Neural progenitor cell (in vitro differentiated cells): ENCODE measurements at regions not wholly inside any gene's neighbourhood (a gene's known extent, or its start where the extent isn't known, plus 50 kb on each side); places are given as distances from the start of the nearest gene placed in this dataset.

Source experiments
- DNase-seq: peaks from one replicate; pipeline ENCODE4 v3.0.0-alpha.2; 2016; ENCODE audit warnings: low spot score
- H2AFZ ChIP-seq: fragments of 200-600 bp; sonication (generic); replicated peaks from 2 replicates; pipeline ENCODE4 v1.6.1; 2016; ENCODE audit warnings: antibody characterized with exemption
- H3F3A ChIP-seq: fragments of 200-600 bp; sonication (generic); 2 replicates; pipeline ENCODE4 v1.6.1; 2016; ENCODE audit warnings: antibody characterized with exemption, low read depth
- H3K27ac ChIP-seq: fragments of 200-600 bp; sonication (generic); 2 replicates; pipeline ENCODE4 v1.5.1; 2016; ENCODE audit warnings: mild to moderate bottlenecking
- H3K27me3 ChIP-seq: fragments of 200-600 bp; sonication (generic); 2 replicates; pipeline ENCODE4 v1.6.1; 2016; ENCODE audit warnings: mild to moderate bottlenecking, moderate library complexity
- H3K36me3 ChIP-seq: fragments of 200-600 bp; sonication (generic); 2 replicates; pipeline ENCODE4 v1.5.1; 2016
- H3K4me1 ChIP-seq: fragments of 200-600 bp; sonication (generic); 2 replicates; pipeline ENCODE4 v1.6.1; 2016; ENCODE audit warnings: mixed run types
- H3K4me2 ChIP-seq: fragments of 200-600 bp; sonication (generic); 2 replicates; pipeline ENCODE4 v1.6.1; 2016
- H3K4me3 ChIP-seq: fragments of 200-600 bp; sonication (generic); 2 replicates; pipeline ENCODE4 v1.5.1; 2016
- H3K79me2 ChIP-seq: fragments of 200-600 bp; sonication (generic); 2 replicates; pipeline ENCODE4 v1.6.1; 2016; ENCODE audit warnings: low read depth
- H3K9ac ChIP-seq: fragments of 200-600 bp; sonication (generic); 2 replicates; pipeline ENCODE4 v1.6.1; 2016
- H3K9me3 ChIP-seq: fragments of 200-600 bp; sonication (generic); 2 replicates; pipeline ENCODE4 v1.5.1; 2016; ENCODE audit warnings: low read depth
- H4K20me1 ChIP-seq: fragments of 200-600 bp; sonication (generic); 2 replicates; pipeline ENCODE4 v1.6.1; 2016; ENCODE audit warnings: low read depth
- H3K27ac Mint-ChIP-seq: 3 replicates; pipeline ENCODE4 v1.8.0; 2021; ENCODE audit warnings: mixed read lengths
- H3K27me3 Mint-ChIP-seq: 2 replicates; pipeline ENCODE4 v1.8.0; 2022; ENCODE audit warnings: low read depth, mild to moderate bottlenecking, inconsistent platforms, moderate library complexity, mixed read lengths; ENCODE audit not compliant: insufficient read depth
- H3K36me3 Mint-ChIP-seq: 3 replicates; pipeline ENCODE4 v1.8.0; 2021; ENCODE audit warnings: mixed read lengths
- H3K4me1 Mint-ChIP-seq: 3 replicates; pipeline ENCODE4 v1.8.0; 2021; ENCODE audit warnings: mixed read lengths
- H3K4me3 Mint-ChIP-seq: 3 replicates; pipeline ENCODE4 v1.8.0; 2021; ENCODE audit warnings: mild to moderate bottlenecking, moderate library complexity, mixed read lengths
- H3K9me3 Mint-ChIP-seq: 3 replicates; pipeline ENCODE4 v1.8.0; 2020; ENCODE audit warnings: mixed read lengths
- EZH2 ChIP-seq: fragments of 200-600 bp; sonication (generic); IDR thresholded peaks from 2 replicates; pipeline ENCODE4 v1.6.1; 2017; ENCODE audit warnings: antibody characterized with exemption, mild to moderate bottlenecking, moderate library complexity
- EZH2phosphoT487 ChIP-seq: fragments of 200-600 bp; sonication (generic); IDR thresholded peaks from 2 replicates; pipeline ENCODE4 v1.6.1; 2017; ENCODE audit warnings: antibody characterized with exemption
- TF ChIP-seq, protein P1 (sequence below): fragments of 200-600 bp; sonication (generic); IDR thresholded peaks from 2 replicates; pipeline ENCODE4 v1.5.1; 2017; ENCODE audit warnings: antibody characterized with exemption, mild to moderate bottlenecking

- no peaks in the 10 kb centered on the region for H4K20me1 ChIP-seq
- no peak overlapping the region for H3K27ac ChIP-seq
- H3K27ac Mint-ChIP-seq: no peak overlapping the region
- H3K27me3 ChIP-seq: no peaks in the 10 kb centered on the region
- H3K4me1 ChIP-seq: no peaks in the 10 kb centered on the region
- H3K4me3 ChIP-seq: no peak overlapping the region
- H3K4me2 ChIP-seq: no peak overlapping the region
- peaks cover 4% of the 10 kb centered on the region for H3K27me3 Mint-ChIP-seq
- H3K9ac ChIP-seq: no peak overlapping the region
- TF ChIP-seq EZH2 (no peak), EZH2phosphoT487 (no peak)
- TF ChIP-seq, protein P1, sequence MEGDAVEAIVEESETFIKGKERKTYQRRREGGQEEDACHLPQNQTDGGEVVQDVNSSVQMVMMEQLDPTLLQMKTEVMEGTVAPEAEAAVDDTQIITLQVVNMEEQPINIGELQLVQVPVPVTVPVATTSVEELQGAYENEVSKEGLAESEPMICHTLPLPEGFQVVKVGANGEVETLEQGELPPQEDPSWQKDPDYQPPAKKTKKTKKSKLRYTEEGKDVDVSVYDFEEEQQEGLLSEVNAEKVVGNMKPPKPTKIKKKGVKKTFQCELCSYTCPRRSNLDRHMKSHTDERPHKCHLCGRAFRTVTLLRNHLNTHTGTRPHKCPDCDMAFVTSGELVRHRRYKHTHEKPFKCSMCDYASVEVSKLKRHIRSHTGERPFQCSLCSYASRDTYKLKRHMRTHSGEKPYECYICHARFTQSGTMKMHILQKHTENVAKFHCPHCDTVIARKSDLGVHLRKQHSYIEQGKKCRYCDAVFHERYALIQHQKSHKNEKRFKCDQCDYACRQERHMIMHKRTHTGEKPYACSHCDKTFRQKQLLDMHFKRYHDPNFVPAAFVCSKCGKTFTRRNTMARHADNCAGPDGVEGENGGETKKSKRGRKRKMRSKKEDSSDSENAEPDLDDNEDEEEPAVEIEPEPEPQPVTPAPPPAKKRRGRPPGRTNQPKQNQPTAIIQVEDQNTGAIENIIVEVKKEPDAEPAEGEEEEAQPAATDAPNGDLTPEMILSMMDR: no peak
- H3K4me1 Mint-ChIP-seq: no peaks in the 10 kb centered on the region
- no peak for DNase-seq
- peaks cover 9% of the 10 kb centered on the region for H3K9me3 ChIP-seq
- H3K4me3 Mint-ChIP-seq: no peak overlapping the region
- peaks cover 17% of the 10 kb centered on the region for H3K9me3 Mint-ChIP-seq
- H3K36me3 Mint-ChIP-seq: no peaks in the 10 kb centered on the region
- H2AFZ ChIP-seq: no peak overlapping the region
- H3K36me3 ChIP-seq: no peaks in the 10 kb centered on the region
- H3K79me2 ChIP-seq: no peaks in the 10 kb centered on the region
- H3F3A ChIP-seq: no peaks in the 10 kb centered on the region
Measured at GRCh38 chrX:80316526-80316925, 103.7 kb upstream of the TENT5D start.

- H3K36me3 Mint-ChIP-seq: no peaks in the 10 kb centered on the region
- Histone ChIP-seq H3K4me1 (no peaks in the 10 kb centered on the region), H3K27me3 (no peaks in the 10 kb centered on the region), H3K9ac (no peak overlapping the region), H3F3A (no peaks in the 10 kb centered on the region), H3K79me2 (no peaks in the 10 kb centered on the region), H3K36me3 (no peaks in the 10 kb centered on the region), H3K27ac (no peak overlapping the region), H2AFZ (no peak overlapping the region), H3K4me3 (no peak overlapping the region), H4K20me1 (no peaks in the 10 kb centered on the region), H3K4me2 (no peak overlapping the region), H3K9me3 (peaks cover 9% of the 10 kb centered on the region)
- H3K4me3 Mint-ChIP-seq: no peak overlapping the region
- no peak overlapping the region for H3K27ac Mint-ChIP-seq
- H3K4me1 Mint-ChIP-seq: no peaks in the 10 kb centered on the region
- no peak for DNase-seq
- H3K9me3 Mint-ChIP-seq: peaks cover 20% of the 10 kb centered on the region
- TF ChIP-seq EZH2phosphoT487: no peak
- TF ChIP-seq EZH2: no peak
- TF ChIP-seq, protein P1: no peak
- peaks cover 6% of the 10 kb centered on the region for H3K27me3 Mint-ChIP-seq
Measured at GRCh38 chrX:80317646-80318045, 102.6 kb upstream of the TENT5D start.

GRCh38 chrX:80331285-80331684 is 89.0 kb upstream of the TENT5D start:
- H3K4me3 ChIP-seq: no peak overlapping the region
- H3K27ac Mint-ChIP-seq: no peak overlapping the region
- H3K36me3 ChIP-seq: no peaks in the 10 kb centered on the region
- no peak overlapping the region for H3K27ac ChIP-seq
- H3K36me3 Mint-ChIP-seq: no peaks in the 10 kb centered on the region
- H3K9me3 ChIP-seq: peaks cover 4% of the 10 kb centered on the region
- H4K20me1 ChIP-seq: no peaks in the 10 kb centered on the region
- H3K9me3 Mint-ChIP-seq: no peaks in the 10 kb centered on the region
- no peak for DNase-seq
- TF ChIP-seq, protein P1: no peak
- no peak for TF ChIP-seq EZH2phosphoT487
- H3K9ac ChIP-seq: no peak overlapping the region
- H3K4me3 Mint-ChIP-seq: no peak overlapping the region
- no peaks in the 10 kb centered on the region for H3K79me2 ChIP-seq
- H3F3A ChIP-seq: no peaks in the 10 kb centered on the region
- no peak overlapping the region for H2AFZ ChIP-seq
- H3K4me2 ChIP-seq: no peak overlapping the region
- no peaks in the 10 kb centered on the region for H3K4me1 Mint-ChIP-seq
- H3K4me1 ChIP-seq: no peaks in the 10 kb centered on the region
- peaks cover 4% of the 10 kb centered on the region for H3K27me3 ChIP-seq
- no peaks in the 10 kb centered on the region for H3K27me3 Mint-ChIP-seq

- Histone ChIP-seq H3K27me3 (peaks cover 4% of the 10 kb centered on the region), H3K27ac (no peak overlapping the region), H3K4me2 (peak overlapping the region; percentile 73), H3K9me3 (peaks cover 3% of the 10 kb centered on the region), H3F3A (no peaks in the 10 kb centered on the region), H3K79me2 (no peaks in the 10 kb centered on the region), H3K36me3 (no peaks in the 10 kb centered on the region), H3K4me1 (no peaks in the 10 kb centered on the region), H4K20me1 (no peaks in the 10 kb centered on the region), H2AFZ (peak overlapping the region; percentile 80), H3K4me3 (peak overlapping the region; percentile 48), H3K9ac (no peak overlapping the region)
- peak; percentile 1 for DNase-seq
- no peaks in the 10 kb centered on the region for H3K9me3 Mint-ChIP-seq
- no peak overlapping the region for H3K4me3 Mint-ChIP-seq
- TF ChIP-seq EZH2: no peak
- no peak for TF ChIP-seq EZH2phosphoT487
- no peaks in the 10 kb centered on the region for H3K4me1 Mint-ChIP-seq
- H3K27me3 Mint-ChIP-seq: no peaks in the 10 kb centered on the region
- no peak overlapping the region for H3K27ac Mint-ChIP-seq
- no peaks in the 10 kb centered on the region for H3K36me3 Mint-ChIP-seq
Measured at GRCh38 chrX:80334583-80334982, 85.7 kb upstream of the TENT5D start.
